K562 (cell line): ENCODE measurements at regions not wholly inside any gene's neighbourhood (a gene's known extent, or its start where the extent isn't known, plus 50 kb on each side); places are given as distances from the start of the nearest gene placed in this dataset.

Experiments
- ATAC-seq: fragments of 200-7000 bp; cut with Tn5 transposase; 3 replicates; pipeline ENCODE4 v1.9.1; 2020; ENCODE audit warnings: moderate library complexity
- BruUV-seq: library from RNA; stranded (reverse); fragments of 400-500 nt; replicated peaks from 2 replicates; lab custom pipeline; 2021; lab: Mats Ljungman, UMichigan
- CTCF ChIA-PET: fragments of 300-600 bp; formaldehyde crosslinking; extraction: SDS; loops from one replicate; lab custom pipeline; 2021; ENCODE audit warnings: low intra/inter-chr PET ratio; lab: Yijun Ruan, JAX
- POLR2A ChIA-PET: fragments of 300-600, 350-650 bp; sonication (Branson Sonifier 250); formaldehyde crosslinking; extraction: SDS; loops from one replicate; lab custom pipeline; 2021; ENCODE audit warnings: antibody characterized with exemption, inconsistent platforms; lab: Yijun Ruan, JAX
- DNase-seq, 4 experiments: peaks; one replicate each; pipeline versions ENCODE4 v3.0.0 to v3.0.0-alpha.2; 2011 to 2018; ENCODE audit warnings: low spot score in 3 of 4, mixed read lengths in 3 of 4; ENCODE audit errors: extremely low read depth in 1 of 4
- FAIRE-seq: peaks from 2 replicates; lab custom pipeline; 2011; peaks lifted over from hg19 to GRCh38; lab: Jason Lieb, UNC
- H2AFZ ChIP-seq: 2 replicates; pipeline ENCODE4 v1.6.0; 2011; ENCODE audit warnings: low read depth, low read length, control low read depth, inconsistent platforms
- H3K27ac ChIP-seq: fragments of 200-600 bp; 3 replicates; pipeline ENCODE4 v1.8.0; 2011; ENCODE audit warnings: low read depth, mild to moderate bottlenecking, control low read depth, inconsistent platforms, low read length, moderate library complexity, mixed read lengths; ENCODE audit errors: extremely low read depth
- H3K27me3 ChIP-seq, 2 experiments: fragments of 300-600 bp in 1 of 2; 2 replicates in 1 of 2; 3 replicates in 1 of 2; pipeline versions ENCODE4 v1.6.0 to v1.8.0; 2011; ENCODE audit warnings: inconsistent platforms in 2 of 2, low read length in 2 of 2, mild to moderate bottlenecking in 1 of 2, mixed read lengths in 1 of 2, moderate library complexity in 1 of 2; ENCODE audit not compliant: control insufficient read depth in 2 of 2, insufficient read depth in 2 of 2
- H3K36me3 ChIP-seq: fragments of 300-600 bp; 3 replicates; pipeline ENCODE4 v1.8.0; 2011; ENCODE audit warnings: mild to moderate bottlenecking, low read length, inconsistent platforms; ENCODE audit not compliant: control insufficient read depth, insufficient read depth
- H3K4me1 ChIP-seq, 2 experiments: fragments of 200-600 bp in 1 of 2; replicated peaks in 1 of 2; 2 replicates in 1 of 2; 3 replicates in 1 of 2; pipeline versions ENCODE4 v1.5.1 to v1.8.0; 2011; ENCODE audit warnings: inconsistent platforms in 2 of 2, low read length in 2 of 2, mild to moderate bottlenecking in 1 of 2, mixed read lengths in 1 of 2, moderate library complexity in 1 of 2; ENCODE audit not compliant: control insufficient read depth in 2 of 2, insufficient read depth in 2 of 2
- H3K4me2 ChIP-seq: 2 replicates; pipeline ENCODE4 v1.6.1; 2011; ENCODE audit warnings: low read length, control low read depth, inconsistent platforms, mixed read lengths; ENCODE audit not compliant: insufficient read depth
- H3K4me3 ChIP-seq: fragments of 200-600 bp; sonication (generic), shearing (Covaris generic); 2 replicates; pipeline ENCODE4 v1.5.1; 2016; ENCODE audit warnings: control low read depth, inconsistent platforms
- H3K79me2 ChIP-seq: fragments of 200-600 bp; 3 replicates; pipeline ENCODE4 v1.8.0; 2011; ENCODE audit warnings: low read length, inconsistent platforms; ENCODE audit not compliant: control insufficient read depth, insufficient read depth
- H3K9ac ChIP-seq, 2 experiments: 2 replicates each; pipeline versions ENCODE4 v1.6.0 to v1.6.1; 2011; ENCODE audit warnings: low read depth in 2 of 2, low read length in 2 of 2, control low read depth in 1 of 2, inconsistent platforms in 1 of 2, mild to moderate bottlenecking in 1 of 2, mixed read lengths in 1 of 2; ENCODE audit not compliant: insufficient read depth in 1 of 2
- H3K9me1 ChIP-seq: one replicate; pipeline ENCODE4 v1.6.0; 2011; ENCODE audit warnings: inconsistent platforms, mild to moderate bottlenecking, low read length, moderate library complexity; ENCODE audit not compliant: control insufficient read depth, insufficient read depth
- H3K9me3 ChIP-seq: replicated peaks from 2 replicates; pipeline ENCODE4 v1.5.1; 2011; ENCODE audit warnings: low read depth, low read length, inconsistent platforms; ENCODE audit not compliant: control insufficient read depth, insufficient read depth
- H4K20me1 ChIP-seq: replicated peaks from 2 replicates; pipeline ENCODE4 v1.6.1; 2011; ENCODE audit warnings: low read length, inconsistent platforms, mixed read lengths; ENCODE audit not compliant: control insufficient read depth, insufficient read depth
- C11orf30 ChIP-seq: fragments of 450-650 bp; IDR thresholded peaks from 2 replicates; pipeline ENCODE4 v1.6.1; 2016; ENCODE audit warnings: low read depth, mild to moderate bottlenecking
- CXXC5 ChIP-seq: fragments of 250-450 bp; sonication (Bioruptor Pico); IDR thresholded peaks from 2 replicates; pipeline ENCODE4 v1.8.0; 2022; ENCODE audit warnings: inconsistent platforms, mild to moderate bottlenecking, moderate library complexity
- GTF3C2 ChIP-seq: IDR thresholded peaks from 3 replicates; pipeline ENCODE4 v1.6.1; 2011; ENCODE audit warnings: borderline replicate concordance, mild to moderate bottlenecking, moderate library complexity; ENCODE audit not compliant: insufficient read length; ENCODE audit errors: extremely low read depth
- ILF3 ChIP-seq: fragments of 450-650 bp; IDR thresholded peaks from 2 replicates; pipeline ENCODE4 v1.6.1; 2018; ENCODE audit warnings: antibody characterized with exemption, mild to moderate bottlenecking, moderate library complexity, borderline replicate concordance
- MAFF ChIP-seq: IDR thresholded peaks from 2 replicates; pipeline ENCODE4 v1.6.1; 2012; ENCODE audit warnings: low read length, improper control_type of control experiment
- MAFG ChIP-seq: fragments of 450-650 bp; conservative IDR thresholded peaks from 2 replicates; pipeline ENCODE4 v1.6.1; 2016; ENCODE audit warnings: missing genetic modification characterization, missing compliant biosample characterization
- MAFK ChIP-seq: IDR thresholded peaks from 2 replicates; pipeline ENCODE4 v1.6.1; 2011; ENCODE audit warnings: low read length, improper control_type of control experiment
- NR2C2 ChIP-seq, 2 experiments: fragments of 200-800 bp in 1 of 2; sonication (Bioruptor generic) in 1 of 2; sonication (generic) in 1 of 2; formaldehyde crosslinking in 1 of 2; IDR thresholded peaks; 2 replicates each; pipeline versions ENCODE4 v1.6.1 to v1.8.0; 2016 to 2022; ENCODE audit warnings: mild to moderate bottlenecking in 1 of 2, missing compliant biosample characterization in 1 of 2, missing genetic modification characterization in 1 of 2, missing genetic modification reagents in 1 of 2
- SRSF7 ChIP-seq: fragments of 200-400 bp; formaldehyde crosslinking; optimal IDR thresholded peaks from 2 replicates; pipeline ENCODE3; 2017; ENCODE audit warnings: mild to moderate bottlenecking, low read depth, low read length
- TEAD4 ChIP-seq, 2 experiments: sonication (generic) in 1 of 2; formaldehyde crosslinking in 1 of 2; IDR thresholded peaks; 2 replicates each; pipeline versions ENCODE4 v1.6.1 to v1.8.0; 2012 to 2022; ENCODE audit warnings: borderline replicate concordance in 1 of 2, inconsistent platforms in 1 of 2, low read length in 1 of 2, mild to moderate bottlenecking in 1 of 2, missing genetic modification reagents in 1 of 2
- ZNF316 ChIP-seq: fragments of 450-650 bp; IDR thresholded peaks from 2 replicates; pipeline ENCODE4 v1.6.1; 2016
- ZNF354B ChIP-seq: fragments of 250-450 bp; sonication (Bioruptor Pico); IDR thresholded peaks from 2 replicates; pipeline ENCODE4 v1.4.0; 2020
- WGBS: fragments of 100-300 bp; shearing (Covaris generic); methylation state at CpG from one replicate; pipeline ENCODE4 v1.1.6; 2016; ENCODE audit warnings: low coverage, mixed read lengths; ENCODE audit not compliant: insufficient coverage; ENCODE audit errors: missing lambda C conversion rate; 5-methylcytosine and 5-hydroxymethylcytosine counted together
- in situ Hi-C: fragments of 300-500 bp; cut with MboI; formaldehyde crosslinking; loops from 4 replicates; pipeline ENCODE4 v1.15.0; 2018; ENCODE audit warnings: inconsistent platforms, mixed read lengths
- intact Hi-C: fragments of 100-400 bp; cut with micrococcal nuclease; formaldehyde crosslinking; loops from 2 replicates; pipeline ENCODE4 v1.14.2; 2022

GRCh38 chr7:88688222-88688621, 71.3 kb upstream of the ZNF804B start:
- intact Hi-C loops, result no loop called here
- no peak for TF ChIP-seq NR2C2 (CRISPR knock-in tag; IDR thresholded peaks at IDR 0.05)
- TF ChIP-seq NR2C2 (tag; IDR thresholded peaks at IDR 0.05), result no peak
- TF ChIP-seq CXXC5 (CRISPR knock-in tag), result no peak
- peak; percentile 58; the same call in 1 of the 2 replicates for TF ChIP-seq MAFF
- no peak for TF ChIP-seq GTF3C2
- no peak for TF ChIP-seq ILF3
- no peak for TF ChIP-seq ZNF354B
- peak; percentile 62; the same call in 1 of the 2 replicates for TF ChIP-seq MAFK
- peak; percentile 91 for TF ChIP-seq ZNF316
- TF ChIP-seq MAFG (tag), result peak; percentile 42; the same call in 1 of the 2 replicates
- TF ChIP-seq C11orf30, result peak; percentile 72
- TF ChIP-seq SRSF7, result no peak
- no peak for TF ChIP-seq TEAD4 (IDR thresholded peaks at IDR 0.05; ENCODE audit: low read length)
- TF ChIP-seq TEAD4 (CRISPR knock-in tag; IDR thresholded peaks at IDR 0.05; ENCODE audit: borderline replicate concordance), result no peak
- TF ChIP-seq, all 486 proteins: peak for 5
- POLR2A ChIA-PET, result no interaction called here
- Histone ChIP-seq H3K27ac (no peak overlapping the region), H3K79me2 (no peaks in the 10 kb centered on the region), H3K36me3 (no peaks in the 10 kb centered on the region), H3K27me3 (no peaks in the 10 kb centered on the region), H3K4me2 (no peak overlapping the region), H4K20me1 (no peaks in the 10 kb centered on the region), H3K9me3 (no peaks in the 10 kb centered on the region), H3K9me1 (no peaks in the 10 kb centered on the region), H2AFZ (0 out of 2 replicates have a peak overlapping the region, but pooled peaks have one; percentile 38), H3K9ac (no peak overlapping the region), H3K4me3 (no peak overlapping the region), H3K4me1 (peaks cover 15 to 37% of the 10 kb centered on the region in 2 experiments)
- BruUV-seq, result no TSS peak
- DNase-seq (no peak), FAIRE-seq (no peak), ATAC-seq (no peak)
- in situ Hi-C loops, result no loop called here
- CTCF ChIA-PET, result no interaction called here
- WGBS, result 70% methylated on average over 1 of the region's 1 CpG
